ENCODE measurements at regions not wholly inside any gene's neighbourhood (a gene's known extent, or its start where the extent isn't known, plus 50 kb on each side); places are given as distances from the start of the nearest gene placed in this dataset.
"Not testable (repeated sequence)": the region's sequence is repeated elsewhere in the genome, so short reads cannot be mapped to it uniquely, and the experiment has no call there.

- no peaks in the 10 kb centered on the region for H3K4me1 ChIP-seq (ENCODE audit: control insufficient read depth, insufficient read depth, low read length, unreplicated experiment)
- H3K36me3 ChIP-seq (ENCODE audit: insufficient read depth, low read length): no peaks in the 10 kb centered on the region
- no peaks in the 10 kb centered on the region for H3K79me2 ChIP-seq (ENCODE audit: control insufficient read depth, insufficient read depth, low read length, unreplicated experiment)
- no peak overlapping the region for H2AFZ ChIP-seq (ENCODE audit: low read length, unreplicated experiment)
- H3K27ac ChIP-seq (ENCODE audit: low read depth, low read length): no peak overlapping the region
- no peak overlapping the region for H3K4me3 ChIP-seq (ENCODE audit: low read depth, low read length)
- no peaks in the 10 kb centered on the region for H3K27me3 ChIP-seq (ENCODE audit: insufficient read depth, low read length)
Measured at GRCh38 chr10:84015877-84016595, 123.3 kb upstream of the GHITM start.

GRCh38 chr10:84018826-84019225, 120.5 kb upstream of the GHITM start:
- H3K4me1 ChIP-seq (ENCODE audit: control insufficient read depth, insufficient read depth, low read length, unreplicated experiment): no peaks in the 10 kb centered on the region
- H3K4me3 ChIP-seq (ENCODE audit: low read depth, low read length): no peak overlapping the region
- no peaks in the 10 kb centered on the region for H3K36me3 ChIP-seq (ENCODE audit: insufficient read depth, low read length)
- H3K27me3 ChIP-seq (ENCODE audit: insufficient read depth, low read length): no peaks in the 10 kb centered on the region
- no peak overlapping the region for H2AFZ ChIP-seq (ENCODE audit: low read length, unreplicated experiment)
- H3K27ac ChIP-seq (ENCODE audit: low read depth, low read length): no peak overlapping the region
- no peaks in the 10 kb centered on the region for H3K79me2 ChIP-seq (ENCODE audit: control insufficient read depth, insufficient read depth, low read length, unreplicated experiment)

- not testable (repeated sequence) for H3K4me1 ChIP-seq (ENCODE audit: control insufficient read depth, insufficient read depth, low read length, unreplicated experiment); H3K27ac ChIP-seq (ENCODE audit: low read depth, low read length); H3K79me2 ChIP-seq (ENCODE audit: control insufficient read depth, insufficient read depth, low read length, unreplicated experiment); H3K4me3 ChIP-seq (ENCODE audit: low read depth, low read length); H3K36me3 ChIP-seq (ENCODE audit: insufficient read depth, low read length); H3K27me3 ChIP-seq (ENCODE audit: insufficient read depth, low read length); H2AFZ ChIP-seq (ENCODE audit: low read length, unreplicated experiment)
Measured at GRCh38 chr10:84019854-84020458, 119.4 kb upstream of the GHITM start.

DNA sequence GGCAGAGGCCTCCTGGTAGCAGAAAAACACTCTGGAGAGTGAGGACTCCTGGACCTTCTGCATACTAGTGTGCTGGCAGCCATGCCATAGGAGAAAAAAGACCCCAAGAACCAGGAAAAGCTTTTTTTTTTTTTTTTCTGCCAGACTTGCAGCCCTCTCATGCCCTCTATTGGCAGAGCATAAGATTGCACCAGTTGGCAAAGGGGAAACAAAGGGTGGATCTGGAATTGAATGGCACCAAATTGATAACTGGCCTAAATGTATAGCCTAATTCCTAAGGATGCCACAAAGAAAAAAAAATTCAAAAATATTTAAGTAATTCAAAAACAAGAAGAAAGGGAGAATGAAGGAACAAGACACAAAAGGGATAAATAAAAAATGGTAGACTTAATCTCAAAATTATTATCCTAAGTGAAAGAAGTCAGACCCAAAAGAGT, 112.5 kb upstream of the GHITM start:
- H3K36me3 ChIP-seq (ENCODE audit: insufficient read depth, low read length): no peaks in the 10 kb centered on the region
- H3K4me1 ChIP-seq (ENCODE audit: control insufficient read depth, insufficient read depth, low read length, unreplicated experiment): no peaks in the 10 kb centered on the region
- H3K79me2 ChIP-seq (ENCODE audit: control insufficient read depth, insufficient read depth, low read length, unreplicated experiment): no peaks in the 10 kb centered on the region
- H3K27ac ChIP-seq (ENCODE audit: low read depth, low read length): no peak overlapping the region
- H3K4me3 ChIP-seq (ENCODE audit: low read depth, low read length): no peak overlapping the region
- no peaks in the 10 kb centered on the region for H3K27me3 ChIP-seq (ENCODE audit: insufficient read depth, low read length)
- H2AFZ ChIP-seq (ENCODE audit: low read length, unreplicated experiment): no peak overlapping the region

DNA sequence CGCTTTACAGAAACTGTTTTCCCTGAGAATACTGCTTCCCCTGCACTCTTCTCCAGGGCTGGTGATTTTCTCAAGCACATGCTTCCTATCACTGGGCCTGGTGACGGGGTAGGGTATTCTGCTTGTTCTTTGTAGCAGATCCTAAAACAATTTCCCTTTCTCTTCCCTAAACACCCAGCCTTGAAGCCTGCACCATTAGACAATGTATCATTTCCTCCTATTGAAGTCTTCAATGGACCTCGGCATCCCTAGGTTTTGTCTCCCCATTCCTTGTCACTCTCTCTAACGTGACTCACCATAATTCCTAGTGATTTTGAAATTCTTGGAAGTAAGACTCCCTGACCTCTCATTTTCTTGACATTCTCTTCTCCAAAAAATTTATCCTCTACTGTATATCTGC, 109.5 kb upstream of the GHITM start:
- H2AFZ ChIP-seq (ENCODE audit: low read length, unreplicated experiment): no peak overlapping the region
- no peaks in the 10 kb centered on the region for H3K36me3 ChIP-seq (ENCODE audit: insufficient read depth, low read length)
- no peaks in the 10 kb centered on the region for H3K4me1 ChIP-seq (ENCODE audit: control insufficient read depth, insufficient read depth, low read length, unreplicated experiment)
- H3K27ac ChIP-seq (ENCODE audit: low read depth, low read length): no peak overlapping the region
- no peaks in the 10 kb centered on the region for H3K27me3 ChIP-seq (ENCODE audit: insufficient read depth, low read length)
- H3K4me3 ChIP-seq (ENCODE audit: low read depth, low read length): no peak overlapping the region
- H3K79me2 ChIP-seq (ENCODE audit: control insufficient read depth, insufficient read depth, low read length, unreplicated experiment): no peaks in the 10 kb centered on the region

DNA sequence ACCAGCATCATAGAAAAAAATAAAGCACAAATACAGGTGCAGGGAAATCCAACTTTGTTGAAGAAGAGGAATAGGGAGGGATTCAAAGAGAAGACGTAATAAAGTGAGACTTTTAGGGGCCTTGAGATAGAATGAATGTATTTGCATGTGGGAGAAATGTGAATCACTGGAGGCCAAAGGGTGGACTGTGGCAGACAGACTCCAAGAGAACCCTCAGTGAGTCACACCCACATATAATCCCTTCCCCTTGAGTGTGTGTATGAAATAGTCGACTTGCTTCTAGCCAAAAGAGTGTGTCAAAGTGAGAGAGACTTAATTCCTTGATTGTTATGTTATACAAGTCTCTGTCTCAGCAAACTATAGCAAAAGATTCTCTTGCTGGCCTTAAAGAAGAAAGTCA, 101.3 kb upstream of the GHITM start:
- Histone ChIP-seq H3K79me2 (ENCODE audit: control insufficient read depth, insufficient read depth, low read length, unreplicated experiment) (no peaks in the 10 kb centered on the region), H3K4me3 (ENCODE audit: low read depth, low read length) (no peak overlapping the region), H2AFZ (ENCODE audit: low read length, unreplicated experiment) (no peak overlapping the region), H3K4me1 (ENCODE audit: control insufficient read depth, insufficient read depth, low read length, unreplicated experiment) (no peaks in the 10 kb centered on the region), H3K36me3 (ENCODE audit: insufficient read depth, low read length) (no peaks in the 10 kb centered on the region), H3K27me3 (ENCODE audit: insufficient read depth, low read length) (no peaks in the 10 kb centered on the region), H3K27ac (ENCODE audit: low read depth, low read length) (no peak overlapping the region)

GRCh38 chr10:84039957-84040356, 99.4 kb upstream of the GHITM start:
- H3K79me2 ChIP-seq (ENCODE audit: control insufficient read depth, insufficient read depth, low read length, unreplicated experiment): no peaks in the 10 kb centered on the region
- H3K4me1 ChIP-seq (ENCODE audit: control insufficient read depth, insufficient read depth, low read length, unreplicated experiment): no peaks in the 10 kb centered on the region
- no peaks in the 10 kb centered on the region for H3K27me3 ChIP-seq (ENCODE audit: insufficient read depth, low read length)
- H3K4me3 ChIP-seq (ENCODE audit: low read depth, low read length): no peak overlapping the region
- H3K36me3 ChIP-seq (ENCODE audit: insufficient read depth, low read length): no peaks in the 10 kb centered on the region
- H3K27ac ChIP-seq (ENCODE audit: low read depth, low read length): no peak overlapping the region
- H2AFZ ChIP-seq (ENCODE audit: low read length, unreplicated experiment): no peak overlapping the region

- H3K27ac ChIP-seq (ENCODE audit: low read depth, low read length): no peak overlapping the region
- H3K4me3 ChIP-seq (ENCODE audit: low read depth, low read length): no peak overlapping the region
- no peaks in the 10 kb centered on the region for H3K79me2 ChIP-seq (ENCODE audit: control insufficient read depth, insufficient read depth, low read length, unreplicated experiment)
- no peaks in the 10 kb centered on the region for H3K36me3 ChIP-seq (ENCODE audit: insufficient read depth, low read length)
- no peak overlapping the region for H2AFZ ChIP-seq (ENCODE audit: low read length, unreplicated experiment)
- no peaks in the 10 kb centered on the region for H3K27me3 ChIP-seq (ENCODE audit: insufficient read depth, low read length)
- H3K4me1 ChIP-seq (ENCODE audit: control insufficient read depth, insufficient read depth, low read length, unreplicated experiment): no peaks in the 10 kb centered on the region
Measured at GRCh38 chr10:84047258-84048010, 91.9 kb upstream of the GHITM start.

DNA sequence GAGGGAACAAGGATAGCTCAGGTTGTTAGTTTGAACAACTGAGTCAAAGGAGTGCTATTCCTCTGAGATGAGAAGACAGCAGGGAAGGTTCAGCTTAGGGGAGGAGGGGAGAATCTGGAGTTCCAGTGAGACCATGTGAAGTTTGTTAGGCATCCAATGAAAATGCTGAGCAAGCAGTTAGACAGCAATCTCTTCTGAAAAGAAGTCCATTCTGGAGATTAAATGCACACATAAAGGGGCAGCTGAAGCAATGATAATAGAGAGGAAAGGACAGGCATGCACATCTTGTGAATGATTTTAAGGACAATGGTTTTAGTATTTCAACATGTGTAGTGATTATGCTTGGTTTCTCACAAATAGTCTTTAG, 89.7 kb upstream of the GHITM start:
- H3K4me1 ChIP-seq (ENCODE audit: control insufficient read depth, insufficient read depth, low read length, unreplicated experiment): no peaks in the 10 kb centered on the region
- no peak overlapping the region for H3K27ac ChIP-seq (ENCODE audit: low read depth, low read length)
- H2AFZ ChIP-seq (ENCODE audit: low read length, unreplicated experiment): no peak overlapping the region

DNA sequence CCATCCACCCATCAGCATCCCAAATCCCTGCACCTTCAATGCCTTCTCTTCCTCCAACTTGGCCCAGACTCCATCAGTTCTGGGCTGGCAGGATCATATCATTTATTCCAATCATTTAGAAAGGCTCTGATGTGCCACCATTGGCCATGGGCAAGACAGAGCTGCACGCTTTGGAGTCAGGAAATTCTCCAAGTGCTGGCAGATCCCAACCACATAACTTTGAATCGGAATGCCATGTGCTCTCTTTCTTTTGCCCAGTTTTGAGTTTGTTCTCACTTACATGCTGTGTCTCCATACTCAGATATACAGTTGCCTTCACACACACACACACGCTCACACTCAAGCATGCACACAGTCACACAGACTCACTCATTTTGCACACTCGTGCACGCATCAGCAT, 85.7 kb upstream of the GHITM start:
- H3K79me2 ChIP-seq (ENCODE audit: control insufficient read depth, insufficient read depth, low read length, unreplicated experiment): no peaks in the 10 kb centered on the region
- no peaks in the 10 kb centered on the region for H3K27me3 ChIP-seq (ENCODE audit: insufficient read depth, low read length)
- no peaks in the 10 kb centered on the region for H3K36me3 ChIP-seq (ENCODE audit: insufficient read depth, low read length)
- H2AFZ ChIP-seq (ENCODE audit: low read length, unreplicated experiment): no peak overlapping the region
- H3K4me3 ChIP-seq (ENCODE audit: low read depth, low read length): no peak overlapping the region
- no peak overlapping the region for H3K27ac ChIP-seq (ENCODE audit: low read depth, low read length)
- H3K4me1 ChIP-seq (ENCODE audit: control insufficient read depth, insufficient read depth, low read length, unreplicated experiment): no peaks in the 10 kb centered on the region

More for the DNA sequence above, 89.7 kb upstream of the GHITM start:
- no peaks in the 10 kb centered on the region for H3K79me2 ChIP-seq (ENCODE audit: control insufficient read depth, insufficient read depth, low read length, unreplicated experiment)
- no peaks in the 10 kb centered on the region for H3K36me3 ChIP-seq (ENCODE audit: insufficient read depth, low read length)
- H3K27me3 ChIP-seq (ENCODE audit: insufficient read depth, low read length): no peaks in the 10 kb centered on the region
- no peak overlapping the region for H3K4me3 ChIP-seq (ENCODE audit: low read depth, low read length)

GRCh38 chr10:84054743-84055142, 84.6 kb upstream of the GHITM start:
- no peak overlapping the region for H2AFZ ChIP-seq (ENCODE audit: low read length, unreplicated experiment)
- no peak overlapping the region for H3K4me3 ChIP-seq (ENCODE audit: low read depth, low read length)
- no peak overlapping the region for H3K27ac ChIP-seq (ENCODE audit: low read depth, low read length)
- H3K79me2 ChIP-seq (ENCODE audit: control insufficient read depth, insufficient read depth, low read length, unreplicated experiment): no peaks in the 10 kb centered on the region
- no peaks in the 10 kb centered on the region for H3K4me1 ChIP-seq (ENCODE audit: control insufficient read depth, insufficient read depth, low read length, unreplicated experiment)
- H3K36me3 ChIP-seq (ENCODE audit: insufficient read depth, low read length): no peaks in the 10 kb centered on the region
- 0 out of 2 replicates have a peak, but pooled peaks cover under 1% of the 10 kb centered on the region for H3K27me3 ChIP-seq (ENCODE audit: insufficient read depth, low read length)
